Gastroesophageal sphincter (tissue), 4 donors: ENCODE measurements at regions not wholly inside any gene's neighbourhood (a gene's known extent, or its start where the extent isn't known, plus 50 kb on each side); places are given as distances from the start of the nearest gene placed in this dataset.

Experiments
- ATAC-seq: fragments of 150-250 bp; one replicate; pipeline ENCODE4 v1.9.1; 2016; ENCODE audit warnings: mild to moderate bottlenecking, moderate library complexity
- H3K27ac ChIP-seq, 4 donors: fragments of 200-600 bp; sonication (generic) in 3 of 4; 1 replicate in 3 of 4; 2 replicates in 1 of 4; pipeline ENCODE4 v1.5.1; 2016 to 2019
- H3K27me3 ChIP-seq: fragments of 200-600 bp; sonication (generic); one replicate; pipeline ENCODE4 v1.5.1; 2019
- H3K36me3 ChIP-seq, 2 donors: fragments of 200-600 bp; sonication (generic); one replicate each; pipeline ENCODE4 v1.5.1; 2019; ENCODE audit warnings: control low read depth in 1 of 2
- H3K4me1 ChIP-seq, 3 donors: fragments of 200-600 bp; sonication (generic); 1 replicate in 2 of 3; 2 replicates in 1 of 3; pipeline ENCODE4 v1.5.1; 2016 to 2019; ENCODE audit warnings: control low read depth in 2 of 3
- H3K4me3 ChIP-seq, 2 donors: fragments of 200-600 bp; sonication (generic); one replicate each; pipeline ENCODE4 v1.5.1; 2019; ENCODE audit warnings: mild to moderate bottlenecking in 1 of 2, moderate library complexity in 1 of 2
- H3K9me3 ChIP-seq, 3 donors: fragments of 200-600 bp; sonication (generic); one replicate each; pipeline ENCODE4 v1.5.1; 2017 to 2019; ENCODE audit warnings: control low read depth in 2 of 3
- CTCF ChIP-seq, 4 experiments: fragments of 200-600 bp in 2 of 4; fragments of 450-650 bp in 2 of 4; sonication (generic) in 1 of 4; IDR thresholded peaks; one replicate each; pipeline ENCODE4 v1.5.1; 2017 to 2019; ENCODE audit warnings: antibody characterized with exemption in 4 of 4, mild to moderate bottlenecking in 2 of 4, moderate library complexity in 2 of 4
- EP300 ChIP-seq: sonication (generic); formaldehyde crosslinking; IDR thresholded peaks from one replicate; pipeline ENCODE4 v1.6.1; 2017; ENCODE audit warnings: antibody characterized with exemption, mild to moderate bottlenecking
- POLR2A ChIP-seq, 2 donors: fragments of 450-650 bp; IDR thresholded peaks; one replicate each; pipeline ENCODE4 v1.6.1; 2017; ENCODE audit warnings: antibody characterized with exemption in 2 of 2, mild to moderate bottlenecking in 2 of 2, moderate library complexity in 1 of 2
- POLR2AphosphoS5 ChIP-seq: sonication (generic); formaldehyde crosslinking; IDR thresholded peaks from one replicate; pipeline ENCODE4 v1.6.1; 2017; ENCODE audit warnings: antibody characterized with exemption
- WGBS, 2 donors: methylation state at CpG; one replicate each; pipeline ENCODE4 v1.1.5; 2018; ENCODE audit warnings: low coverage in 1 of 2; 5-methylcytosine and 5-hydroxymethylcytosine counted together

DNA sequence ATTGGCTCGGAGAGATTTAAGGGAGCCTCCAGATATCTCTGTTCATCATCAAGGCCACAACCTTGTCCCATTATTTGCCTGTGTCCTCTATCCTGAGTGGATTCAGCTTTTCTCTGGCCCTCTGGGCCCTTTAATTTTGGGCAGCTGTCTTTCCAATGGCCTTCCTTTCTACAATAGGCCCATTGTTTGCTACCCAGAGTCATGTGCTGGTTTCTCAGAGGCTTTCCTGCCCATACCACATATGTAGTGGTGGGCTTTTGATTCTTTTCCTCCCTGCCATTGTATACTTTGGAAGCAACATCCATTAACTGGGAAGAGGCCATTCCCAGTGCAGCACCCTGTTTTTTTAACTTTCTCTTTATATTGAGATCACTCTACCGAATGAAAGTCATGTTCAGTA is 233.9 kb upstream of the SGCD start:
- H3K9me3 ChIP-seq: peaks cover 0 to 24% (median 0%) of the 10 kb centered on the region in 3 donors
- no peaks in the 10 kb centered on the region for H3K27me3 ChIP-seq
- no peak for TF ChIP-seq POLR2A (IDR thresholded peaks at IDR 0.05)
- TF ChIP-seq POLR2AphosphoS5: no peak
- no peak for TF ChIP-seq EP300
- TF ChIP-seq CTCF (IDR thresholded peaks at IDR 0.05): no peak
- no peak overlapping the region for H3K27ac ChIP-seq
- H3K36me3 ChIP-seq: no peaks in the 10 kb centered on the region
- H3K4me1 ChIP-seq: no peaks in the 10 kb centered on the region
- WGBS, 2 donors: 83 to 88% methylated on average over 1 to 2 of the region's 2 CpGs
- no peak for ATAC-seq
- no peak overlapping the region for H3K4me3 ChIP-seq

DNA sequence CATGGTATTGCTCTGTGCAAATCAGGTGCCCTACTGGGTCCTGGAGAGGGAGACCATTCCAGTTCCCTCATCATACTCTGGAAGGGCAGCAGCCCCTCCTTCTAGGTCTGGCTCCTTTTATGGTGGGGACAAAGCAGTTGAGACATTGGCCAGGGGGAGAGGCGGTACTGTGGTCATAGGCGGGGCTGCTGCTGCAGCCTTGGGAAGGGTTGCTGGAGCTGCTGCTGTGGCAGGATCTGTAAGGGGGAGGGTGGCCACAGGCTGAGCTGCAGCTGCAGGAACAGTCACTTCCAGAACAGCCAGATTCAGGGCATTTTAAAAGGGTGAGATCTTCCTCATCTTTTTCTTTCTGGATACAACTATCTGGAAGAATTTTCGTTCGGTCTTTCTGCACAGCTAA is 233.0 kb upstream of the SGCD start:
- no peak overlapping the region for H3K4me3 ChIP-seq
- TF ChIP-seq EP300 (no peak), POLR2A (IDR thresholded peaks at IDR 0.05) (no peak), POLR2AphosphoS5 (no peak), CTCF (IDR thresholded peaks at IDR 0.05) (no peak)
- peaks cover 0 to 24% (median 0%) of the 10 kb centered on the region in 3 donors for H3K9me3 ChIP-seq
- no peaks in the 10 kb centered on the region for H3K4me1 ChIP-seq
- H3K27ac ChIP-seq: no peak overlapping the region
- no peaks in the 10 kb centered on the region for H3K27me3 ChIP-seq
- no peaks in the 10 kb centered on the region for H3K36me3 ChIP-seq
- ATAC-seq: no peak
- 70% methylated on average over 3 of the region's 4 CpGs; no CpG with 5 or more reads in 1 of the 2 donors for WGBS, 2 donors

DNA sequence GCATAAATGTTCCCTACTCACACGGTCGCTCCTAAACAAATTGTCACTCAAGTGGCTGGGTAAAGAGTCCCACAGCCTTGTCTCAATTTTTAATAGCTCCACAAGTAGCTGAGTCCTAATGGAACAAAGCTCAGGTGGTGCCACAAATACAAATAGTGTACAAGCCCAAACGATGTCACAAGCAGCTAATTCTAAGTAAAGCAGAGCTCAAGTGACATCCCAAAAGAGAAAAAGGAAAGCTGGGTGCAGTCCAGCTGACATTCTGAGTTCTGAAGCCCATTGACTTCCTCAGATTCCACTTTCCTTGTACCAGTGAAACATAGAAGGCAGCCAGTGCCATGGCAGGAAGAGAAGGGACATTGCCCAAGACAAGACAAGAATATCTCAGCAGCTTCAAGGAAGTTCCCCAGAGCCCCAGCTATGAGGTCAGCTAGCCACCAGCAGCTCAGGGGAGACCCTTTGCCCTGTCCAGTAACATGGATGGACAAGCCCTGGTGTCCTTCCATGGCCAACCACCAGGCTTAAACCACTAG is 231.2 kb upstream of the SGCD start:
- no peak overlapping the region for H3K4me3 ChIP-seq
- H3K9me3 ChIP-seq: peaks cover 0 to 8% (median 0%) of the 10 kb centered on the region in 3 donors
- no peak for ATAC-seq
- H3K36me3 ChIP-seq: no peaks in the 10 kb centered on the region
- H3K27me3 ChIP-seq: no peaks in the 10 kb centered on the region
- 89 to 90% methylated on average over 3 of the region's 3 CpGs for WGBS, 2 donors
- H3K27ac ChIP-seq: no peak overlapping the region
- no peak for TF ChIP-seq CTCF (IDR thresholded peaks at IDR 0.05)
- no peak for TF ChIP-seq EP300
- no peak for TF ChIP-seq POLR2A (IDR thresholded peaks at IDR 0.05)
- TF ChIP-seq POLR2AphosphoS5: no peak
- H3K4me1 ChIP-seq: no peaks in the 10 kb centered on the region

DNA sequence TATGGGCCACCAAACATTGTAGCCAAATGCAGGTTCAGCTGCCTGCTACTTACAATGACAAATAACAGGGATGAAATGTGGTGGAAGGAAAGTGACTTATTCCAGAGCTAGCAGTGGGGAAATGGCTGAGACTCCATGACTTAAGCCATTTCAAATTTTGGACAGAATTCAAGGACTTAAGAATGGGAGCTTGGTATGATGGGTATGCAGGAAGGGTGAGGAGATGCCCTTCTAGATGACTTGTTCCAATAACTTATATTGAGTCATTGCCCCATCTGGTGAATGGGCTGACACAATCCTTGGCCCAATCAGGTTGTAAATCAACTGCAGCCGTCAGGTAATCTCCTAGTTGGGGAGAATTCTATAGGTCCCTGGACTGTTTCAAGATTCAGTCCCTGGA is 230.7 kb upstream of the SGCD start:
- no peaks in the 10 kb centered on the region for H3K36me3 ChIP-seq
- TF ChIP-seq POLR2AphosphoS5 (no peak), POLR2A (IDR thresholded peaks at IDR 0.05) (no peak), EP300 (no peak), CTCF (IDR thresholded peaks at IDR 0.05) (no peak)
- no peaks in the 10 kb centered on the region for H3K4me1 ChIP-seq
- ATAC-seq: no peak
- 70 to 100% methylated on average over 1 of the region's 1 CpG for WGBS, 2 donors
- no peak overlapping the region for H3K27ac ChIP-seq
- H3K27me3 ChIP-seq: no peaks in the 10 kb centered on the region
- peaks cover 0 to 3% (median 0%) of the 10 kb centered on the region in 3 donors for H3K9me3 ChIP-seq
- H3K4me3 ChIP-seq: no peak overlapping the region

GRCh38 chr5:156103155-156103885 is 223.6 kb upstream of the SGCD start:
- TF ChIP-seq POLR2A (IDR thresholded peaks at IDR 0.05) (no peak), CTCF (IDR thresholded peaks at IDR 0.05) (no peak), POLR2AphosphoS5 (no peak), EP300 (no peak)
- Histone ChIP-seq H3K4me3 (no peak overlapping the region), H3K27ac (no peak overlapping the region), H3K27me3 (no peaks in the 10 kb centered on the region), H3K4me1 (no peaks in the 10 kb centered on the region), H3K9me3 (no peaks in the 10 kb centered on the region), H3K36me3 (no peaks in the 10 kb centered on the region)
- WGBS, 2 donors: 58 to 75% methylated on average over 2 of the region's 2 CpGs
- ATAC-seq: no peak
